Central memory CD8-positive, alpha-beta T cell (primary cell): ENCODE measurements at regions not wholly inside any gene's neighbourhood (a gene's known extent, or its start where the extent isn't known, plus 50 kb on each side); places are given as distances from the start of the nearest gene placed in this dataset.

Experiments
- ATAC-seq: fragments of 150-1000 bp; cut with Tn5 transposase; replicated peaks from 2 replicates; pipeline ENCODE4 v1.10.0; 2022; ENCODE audit warnings: mild to moderate bottlenecking, moderate FRiP score, moderate number of reproducible peaks; ENCODE audit not compliant: poor library complexity, severe bottlenecking; ENCODE audit errors: extremely low read depth
- DNase-seq, 2 donors: peaks; one replicate each; pipeline ENCODE4 v3.0.0; 2021; ENCODE audit warnings: low spot score in 2 of 2
- H3K27ac Mint-ChIP-seq: one replicate; pipeline ENCODE4 v1.8.0; 2022; ENCODE audit warnings: low read depth, mild to moderate bottlenecking, moderate library complexity, mixed read lengths
- H3K27me3 Mint-ChIP-seq: one replicate; pipeline ENCODE4 v1.8.0; 2022; ENCODE audit warnings: mixed read lengths
- H3K36me3 Mint-ChIP-seq: one replicate; pipeline ENCODE4 v1.8.0; 2022; ENCODE audit warnings: mild to moderate bottlenecking, moderate library complexity, mixed read lengths; ENCODE audit not compliant: insufficient read depth
- H3K4me1 Mint-ChIP-seq: one replicate; pipeline ENCODE4 v1.8.0; 2022; ENCODE audit warnings: mixed read lengths
- H3K4me3 Mint-ChIP-seq: one replicate; pipeline ENCODE4 v1.8.0; 2022; ENCODE audit warnings: mild to moderate bottlenecking, moderate library complexity, mixed read lengths
- H3K9me3 Mint-ChIP-seq: one replicate; pipeline ENCODE4 v1.8.0; 2022; ENCODE audit warnings: mixed read lengths

GRCh38 chr6:156396068-156396771 lies 381.0 kb upstream of the ARID1B start:
- Mint-ChIP-seq H3K36me3 (peaks cover 2% of the 10 kb centered on the region), H3K27ac (peak overlapping the region; percentile 66), H3K4me1 (peaks cover 23% of the 10 kb centered on the region), H3K9me3 (no peaks in the 10 kb centered on the region), H3K4me3 (peak overlapping the region; percentile 62), H3K27me3 (peaks cover 37% of the 10 kb centered on the region)
- ATAC-seq (peak; percentile 79), DNase-seq (no peak)

- DNase-seq (no peak), ATAC-seq (no peak)
- no peak overlapping the region for H3K27ac Mint-ChIP-seq
- H3K36me3 Mint-ChIP-seq = peaks cover 2% of the 10 kb centered on the region
- peak overlapping the region; percentile 26 for H3K4me3 Mint-ChIP-seq
- peaks cover 35% of the 10 kb centered on the region for H3K27me3 Mint-ChIP-seq
- peaks cover 23% of the 10 kb centered on the region for H3K4me1 Mint-ChIP-seq
- no peaks in the 10 kb centered on the region for H3K9me3 Mint-ChIP-seq
These were observed 381.9 kb upstream of the ARID1B start for GRCh38 chr6:156395276-156395675.

- Mint-ChIP-seq H3K36me3 (peaks cover 2% of the 10 kb centered on the region), H3K4me3 (no peak overlapping the region), H3K4me1 (peaks cover 17% of the 10 kb centered on the region), H3K9me3 (no peaks in the 10 kb centered on the region), H3K27me3 (peaks cover 37% of the 10 kb centered on the region), H3K27ac (no peak overlapping the region)
- ATAC-seq (no peak), DNase-seq (no peak)
These were observed 384.5 kb upstream of the ARID1B start for GRCh38 chr6:156392648-156393047.

- Mint-ChIP-seq H3K4me1 (peaks cover 17% of the 10 kb centered on the region), H3K27ac (no peak overlapping the region)
- ATAC-seq = no peak
These were observed 385.2 kb upstream of the ARID1B start for GRCh38 chr6:156391977-156392376.

GRCh38 chr6:156391061-156391672 lies 386.0 kb upstream of the ARID1B start:
- Mint-ChIP-seq H3K4me1 (peaks cover 12% of the 10 kb centered on the region), H3K4me3 (no peak overlapping the region), H3K36me3 (no peaks in the 10 kb centered on the region), H3K9me3 (no peaks in the 10 kb centered on the region), H3K27me3 (peaks cover 50% of the 10 kb centered on the region), H3K27ac (no peak overlapping the region)
- DNase-seq (no peak), ATAC-seq (no peak)

More at GRCh38 chr6:156391977-156392376, 385.2 kb upstream of the ARID1B start:
- no peaks in the 10 kb centered on the region for H3K9me3 Mint-ChIP-seq
- H3K4me3 Mint-ChIP-seq = no peak overlapping the region
- H3K27me3 Mint-ChIP-seq = peaks cover 43% of the 10 kb centered on the region
- no peak for DNase-seq
- H3K36me3 Mint-ChIP-seq = peaks cover 2% of the 10 kb centered on the region

GRCh38 chr6:156390621-156391020 lies 386.6 kb upstream of the ARID1B start:
- H3K27ac Mint-ChIP-seq = no peak overlapping the region
- H3K9me3 Mint-ChIP-seq = no peaks in the 10 kb centered on the region
- H3K4me3 Mint-ChIP-seq = no peak overlapping the region
- H3K36me3 Mint-ChIP-seq = no peaks in the 10 kb centered on the region
- peaks cover 55% of the 10 kb centered on the region for H3K27me3 Mint-ChIP-seq
- ATAC-seq = no peak
- peaks cover 7% of the 10 kb centered on the region for H3K4me1 Mint-ChIP-seq
- DNase-seq = no peak

GRCh38 chr6:156389296-156389695 lies 387.9 kb upstream of the ARID1B start:
- no peak overlapping the region for H3K27ac Mint-ChIP-seq
- no peak for DNase-seq
- no peaks in the 10 kb centered on the region for H3K4me1 Mint-ChIP-seq
- no peaks in the 10 kb centered on the region for H3K36me3 Mint-ChIP-seq
- ATAC-seq = no peak
- H3K4me3 Mint-ChIP-seq = no peak overlapping the region
- H3K9me3 Mint-ChIP-seq = no peaks in the 10 kb centered on the region
- peaks cover 55% of the 10 kb centered on the region for H3K27me3 Mint-ChIP-seq

- DNase-seq (no peak), ATAC-seq (no peak)
- no peaks in the 10 kb centered on the region for H3K9me3 Mint-ChIP-seq
- H3K27ac Mint-ChIP-seq = no peak overlapping the region
- peaks cover 49% of the 10 kb centered on the region for H3K27me3 Mint-ChIP-seq
- no peaks in the 10 kb centered on the region for H3K36me3 Mint-ChIP-seq
- no peaks in the 10 kb centered on the region for H3K4me1 Mint-ChIP-seq
- H3K4me3 Mint-ChIP-seq = no peak overlapping the region
These were observed 389.7 kb upstream of the ARID1B start for GRCh38 chr6:156387472-156387871.

- Mint-ChIP-seq H3K27me3 (peaks cover 40% of the 10 kb centered on the region), H3K36me3 (no peaks in the 10 kb centered on the region), H3K9me3 (no peaks in the 10 kb centered on the region), H3K4me3 (no peak overlapping the region), H3K4me1 (no peaks in the 10 kb centered on the region), H3K27ac (no peak overlapping the region)
- ATAC-seq = no peak
- no peak for DNase-seq
These were observed 394.1 kb upstream of the ARID1B start for GRCh38 chr6:156383059-156383458.

- no peak overlapping the region for H3K27ac Mint-ChIP-seq
- no peak for ATAC-seq
- H3K9me3 Mint-ChIP-seq = no peaks in the 10 kb centered on the region
- no peak overlapping the region for H3K4me3 Mint-ChIP-seq
- no peaks in the 10 kb centered on the region for H3K4me1 Mint-ChIP-seq
- no peak for DNase-seq
- peaks cover 21% of the 10 kb centered on the region for H3K27me3 Mint-ChIP-seq
- H3K36me3 Mint-ChIP-seq = no peaks in the 10 kb centered on the region
These were observed 397.5 kb upstream of the ARID1B start for GRCh38 chr6:156379392-156380289.

GRCh38 chr6:156378853-156379252 lies 398.3 kb upstream of the ARID1B start:
- no peaks in the 10 kb centered on the region for H3K9me3 Mint-ChIP-seq
- ATAC-seq = no peak
- H3K27me3 Mint-ChIP-seq = peaks cover 21% of the 10 kb centered on the region

GRCh38 chr6:156376091-156376490 lies 401.1 kb upstream of the ARID1B start:
- H3K4me3 Mint-ChIP-seq = no peak overlapping the region
- H3K27ac Mint-ChIP-seq = no peak overlapping the region
- no peak for DNase-seq
- no peak for ATAC-seq
- no peaks in the 10 kb centered on the region for H3K36me3 Mint-ChIP-seq
- no peaks in the 10 kb centered on the region for H3K4me1 Mint-ChIP-seq
- peaks cover 3% of the 10 kb centered on the region for H3K27me3 Mint-ChIP-seq
- H3K9me3 Mint-ChIP-seq = no peaks in the 10 kb centered on the region

More at GRCh38 chr6:156378853-156379252, 398.3 kb upstream of the ARID1B start:
- no peaks in the 10 kb centered on the region for H3K36me3 Mint-ChIP-seq
- no peaks in the 10 kb centered on the region for H3K4me1 Mint-ChIP-seq
- no peak overlapping the region for H3K4me3 Mint-ChIP-seq
- DNase-seq = no peak
- H3K27ac Mint-ChIP-seq = no peak overlapping the region
